ENCODE measurements at regions not wholly inside any gene's neighbourhood (a gene's known extent, or its start where the extent isn't known, plus 50 kb on each side); places are given as distances from the start of the nearest gene placed in this dataset.

- intact Hi-C loops (cut with DNase I; ENCODE audit: low total_unique reads): no loop called here
- no peak overlapping the region for H3K27ac ChIP-seq
- no peak for DNase-seq
- H3K9me3 ChIP-seq: no peaks in the 10 kb centered on the region
- H3K36me3 ChIP-seq: no peaks in the 10 kb centered on the region
- H3K4me3 ChIP-seq: no peak overlapping the region
- no peaks in the 10 kb centered on the region for H3K27me3 ChIP-seq
- TF ChIP-seq POLR2A (IDR thresholded peaks at IDR 0.05) (no peak), POLR2AphosphoS5 (IDR thresholded peaks at IDR 0.05) (no peak), CTCF (IDR thresholded peaks at IDR 0.05) (no peak), EP300 (IDR thresholded peaks at IDR 0.05) (no peak)
- no peaks in the 10 kb centered on the region for H3K4me1 ChIP-seq
- 68 to 93% (median 79%) methylated on average over 1 of the region's 1 CpG for WGBS, 5 donors
Observed at GRCh38 chr12:40431169-40431568, 206.4 kb downstream of the LRRK2 start.

GRCh38 chr12:40435251-40435650 lies 210.5 kb downstream of the LRRK2 start:
- no peak overlapping the region for H3K4me3 ChIP-seq
- no peaks in the 10 kb centered on the region for H3K36me3 ChIP-seq
- no peaks in the 10 kb centered on the region for H3K9me3 ChIP-seq
- no peaks in the 10 kb centered on the region for H3K27me3 ChIP-seq
- no peak for TF ChIP-seq POLR2A (IDR thresholded peaks at IDR 0.05)
- no peak for TF ChIP-seq POLR2AphosphoS5 (IDR thresholded peaks at IDR 0.05)
- H3K27ac ChIP-seq: no peak overlapping the region
- intact Hi-C loops (cut with DNase I; ENCODE audit: low total_unique reads): no loop called here
- H3K4me1 ChIP-seq: no peaks in the 10 kb centered on the region
- no peak for DNase-seq
- WGBS, 5 donors: 40 to 54% (median 46%) methylated on average over 2 of the region's 2 CpGs

- no peak for TF ChIP-seq CTCF (IDR thresholded peaks at IDR 0.05)
- no peak for TF ChIP-seq POLR2A (IDR thresholded peaks at IDR 0.05)
- no peak for TF ChIP-seq POLR2AphosphoS5 (IDR thresholded peaks at IDR 0.05)
- TF ChIP-seq EP300 (IDR thresholded peaks at IDR 0.05): no peak
- no peak for DNase-seq
- Histone ChIP-seq H3K4me1 (no peaks in the 10 kb centered on the region), H3K36me3 (no peaks in the 10 kb centered on the region), H3K27ac (no peak overlapping the region), H3K27me3 (no peaks in the 10 kb centered on the region), H3K9me3 (no peaks in the 10 kb centered on the region), H3K4me3 (no peak overlapping the region)
- intact Hi-C loops (cut with DNase I; ENCODE audit: low total_unique reads): no loop called here
- WGBS, 5 donors: 87 to 96% (median 92%) methylated on average over 2 of the region's 2 CpGs
Observed at GRCh38 chr12:40435951-40436350, 211.2 kb downstream of the LRRK2 start.

- no peaks in the 10 kb centered on the region for H3K27me3 ChIP-seq
- DNase-seq: no peak
- WGBS, 5 donors: 75 to 89% (median 87%) methylated on average over 3 of the region's 3 CpGs
Observed at GRCh38 chr12:40436564-40436963, 211.8 kb downstream of the LRRK2 start.

More at GRCh38 chr12:40436564-40436963, 211.8 kb downstream of the LRRK2 start:
- Histone ChIP-seq H3K36me3 (no peaks in the 10 kb centered on the region), H3K27ac (no peak overlapping the region), H3K9me3 (no peaks in the 10 kb centered on the region), H3K4me1 (no peaks in the 10 kb centered on the region), H3K4me3 (no peak overlapping the region)
- TF ChIP-seq POLR2AphosphoS5 (IDR thresholded peaks at IDR 0.05) (no peak), CTCF (IDR thresholded peaks at IDR 0.05) (no peak), EP300 (IDR thresholded peaks at IDR 0.05) (no peak), POLR2A (IDR thresholded peaks at IDR 0.05) (no peak)
- intact Hi-C loops (cut with DNase I; ENCODE audit: low total_unique reads): no loop called here

All from stomach (tissue), 8 donors.